ENCODE measurements at regions not wholly inside any gene's neighbourhood (a gene's known extent, or its start where the extent isn't known, plus 50 kb on each side); places are given as distances from the start of the nearest gene placed in this dataset.

DNA sequence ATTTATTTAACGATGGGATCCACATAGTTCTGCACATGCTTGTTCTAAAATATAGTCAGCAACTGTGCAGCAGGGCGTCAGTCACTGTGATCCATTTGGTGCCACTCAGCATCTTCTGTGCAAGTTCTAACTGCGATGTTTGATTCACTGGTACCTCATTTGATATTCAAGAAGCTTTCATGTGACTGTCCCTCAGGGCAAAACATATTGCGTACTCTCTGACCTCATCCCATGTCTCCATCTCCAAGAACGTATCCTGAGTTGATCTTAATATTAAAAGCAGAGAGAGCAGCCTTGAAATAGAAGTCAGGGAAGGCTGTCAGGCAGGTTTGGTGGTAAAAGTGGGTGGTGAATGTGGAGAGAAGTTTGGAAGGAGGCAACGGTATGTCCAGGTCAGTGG lies 116.5 kb upstream of the ATP10B start:
- TF ChIP-seq SUZ12 (IDR thresholded peaks at IDR 0.05; ENCODE audit: extremely low read depth, insufficient read depth, insufficient read length) = no peak
- no peak for TF ChIP-seq ZNF274 (IDR thresholded peaks at IDR 0.05; ENCODE audit: low read depth, low read length)
- no peak for TF ChIP-seq YY1 (IDR thresholded peaks at IDR 0.05; ENCODE audit: insufficient read depth, insufficient read length)

Data from NT2/D1 (cell line).